Ascending aorta (tissue), 2 donors: ENCODE measurements at regions not wholly inside any gene's neighbourhood (a gene's known extent, or its start where the extent isn't known, plus 50 kb on each side); places are given as distances from the start of the nearest gene placed in this dataset.
"Not testable (repeated sequence)": the region's sequence is repeated elsewhere in the genome, so short reads cannot be mapped to it uniquely, and the experiment has no call there.

ENCODE experiments used
- DNase-seq, 2 donors: peaks; one replicate each; pipeline ENCODE4 v3.0.0-alpha.2; 2019; ENCODE audit warnings: low spot score in 2 of 2
- H3K27ac ChIP-seq, 2 donors: fragments of 200-600 bp; sonication (generic); one replicate each; pipeline ENCODE4 v1.5.1; 2016 to 2017; ENCODE audit warnings: mild to moderate bottlenecking in 1 of 2
- H3K27me3 ChIP-seq: fragments of 200-600 bp; sonication (generic); one replicate; pipeline ENCODE4 v1.5.1; 2017
- H3K36me3 ChIP-seq, 2 donors: fragments of 200-600 bp; sonication (generic); one replicate each; pipeline ENCODE4 v1.5.1; 2016
- H3K4me1 ChIP-seq, 2 donors: fragments of 200-600 bp; sonication (generic); one replicate each; pipeline ENCODE4 v1.5.1; 2016 to 2017; ENCODE audit warnings: mild to moderate bottlenecking in 1 of 2
- H3K4me3 ChIP-seq, 2 donors: fragments of 200-600 bp; sonication (generic); one replicate each; pipeline ENCODE4 v1.5.1; 2016 to 2017; ENCODE audit warnings: mild to moderate bottlenecking in 1 of 2
- H3K9me3 ChIP-seq, 2 donors: fragments of 200-600 bp; sonication (generic); one replicate each; pipeline ENCODE4 v1.5.1; 2016
- intact Hi-C: fragments of 100-400 bp; cut with DNase I; formaldehyde crosslinking; loops from one replicate; pipeline ENCODE4 v1.15.1; 2023
- TF ChIP-seq, protein P1 (sequence below), 3 experiments: fragments of 200-600 bp in 2 of 3; fragments of 450-650 bp in 1 of 3; sonication (generic) in 2 of 3; IDR thresholded peaks; one replicate each; pipeline ENCODE4 v1.5.1; 2016 to 2019; ENCODE audit warnings: antibody characterized with exemption in 3 of 3, mild to moderate bottlenecking in 1 of 3, moderate library complexity in 1 of 3

DNA sequence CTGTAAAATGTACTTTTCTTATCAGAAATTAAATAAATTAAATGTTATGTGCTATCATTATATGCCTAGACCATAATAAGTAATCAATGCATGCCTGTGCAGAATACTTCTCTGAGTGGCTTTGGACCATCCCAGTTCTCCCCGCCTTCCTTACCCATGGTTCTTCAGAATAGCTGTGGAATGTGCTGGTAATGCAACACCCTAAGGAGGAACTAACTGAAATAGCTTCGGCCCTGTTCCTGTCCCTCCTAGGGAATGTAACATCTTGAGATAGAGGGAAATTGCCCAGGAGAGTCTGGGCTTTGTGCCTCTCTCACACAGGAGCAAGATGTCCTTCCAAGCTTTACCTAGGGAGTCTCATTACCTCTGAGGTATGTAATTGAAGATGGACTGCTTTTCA, 693.6 kb upstream of the HS3ST1 start:
- TF ChIP-seq, protein P1, sequence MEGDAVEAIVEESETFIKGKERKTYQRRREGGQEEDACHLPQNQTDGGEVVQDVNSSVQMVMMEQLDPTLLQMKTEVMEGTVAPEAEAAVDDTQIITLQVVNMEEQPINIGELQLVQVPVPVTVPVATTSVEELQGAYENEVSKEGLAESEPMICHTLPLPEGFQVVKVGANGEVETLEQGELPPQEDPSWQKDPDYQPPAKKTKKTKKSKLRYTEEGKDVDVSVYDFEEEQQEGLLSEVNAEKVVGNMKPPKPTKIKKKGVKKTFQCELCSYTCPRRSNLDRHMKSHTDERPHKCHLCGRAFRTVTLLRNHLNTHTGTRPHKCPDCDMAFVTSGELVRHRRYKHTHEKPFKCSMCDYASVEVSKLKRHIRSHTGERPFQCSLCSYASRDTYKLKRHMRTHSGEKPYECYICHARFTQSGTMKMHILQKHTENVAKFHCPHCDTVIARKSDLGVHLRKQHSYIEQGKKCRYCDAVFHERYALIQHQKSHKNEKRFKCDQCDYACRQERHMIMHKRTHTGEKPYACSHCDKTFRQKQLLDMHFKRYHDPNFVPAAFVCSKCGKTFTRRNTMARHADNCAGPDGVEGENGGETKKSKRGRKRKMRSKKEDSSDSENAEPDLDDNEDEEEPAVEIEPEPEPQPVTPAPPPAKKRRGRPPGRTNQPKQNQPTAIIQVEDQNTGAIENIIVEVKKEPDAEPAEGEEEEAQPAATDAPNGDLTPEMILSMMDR (IDR thresholded peaks at IDR 0.05), result no peak
- H3K27me3 ChIP-seq, result no peaks in the 10 kb centered on the region
- H3K9me3 ChIP-seq, result no peaks in the 10 kb centered on the region
- intact Hi-C loops, result no loop called here
- no peak overlapping the region for H3K4me3 ChIP-seq
- DNase-seq, result no peak
- H3K36me3 ChIP-seq, result no peaks in the 10 kb centered on the region
- no peak overlapping the region for H3K27ac ChIP-seq
- no peaks in the 10 kb centered on the region for H3K4me1 ChIP-seq

DNA sequence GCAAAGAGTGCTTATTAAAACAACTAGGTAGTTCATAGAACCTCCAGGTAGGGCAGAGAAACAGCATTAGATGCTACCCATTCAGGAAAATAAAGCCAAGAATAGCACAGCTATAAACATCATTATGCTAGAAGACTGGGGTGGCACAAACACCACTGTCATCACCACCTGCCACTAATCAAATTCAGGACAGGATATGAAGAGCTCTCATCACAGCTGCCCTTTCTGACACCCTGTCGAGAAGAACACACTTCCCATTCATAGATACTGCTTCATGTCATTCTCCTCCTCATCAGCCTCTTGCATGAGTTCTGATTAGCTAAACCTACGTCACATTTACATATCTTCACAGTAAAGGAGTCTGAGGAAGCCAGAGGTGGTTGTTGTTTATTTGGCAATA, 692.3 kb upstream of the HS3ST1 start:
- Histone ChIP-seq H3K27me3 (no peaks in the 10 kb centered on the region), H3K27ac (no peak overlapping the region), H3K4me1 (no peaks in the 10 kb centered on the region), H3K4me3 (no peak overlapping the region), H3K36me3 (no peaks in the 10 kb centered on the region), H3K9me3 (no peaks in the 10 kb centered on the region)
- TF ChIP-seq, protein P1 (IDR thresholded peaks at IDR 0.05), result no peak
- DNase-seq, result no peak
- intact Hi-C loops, result no loop called here

DNA sequence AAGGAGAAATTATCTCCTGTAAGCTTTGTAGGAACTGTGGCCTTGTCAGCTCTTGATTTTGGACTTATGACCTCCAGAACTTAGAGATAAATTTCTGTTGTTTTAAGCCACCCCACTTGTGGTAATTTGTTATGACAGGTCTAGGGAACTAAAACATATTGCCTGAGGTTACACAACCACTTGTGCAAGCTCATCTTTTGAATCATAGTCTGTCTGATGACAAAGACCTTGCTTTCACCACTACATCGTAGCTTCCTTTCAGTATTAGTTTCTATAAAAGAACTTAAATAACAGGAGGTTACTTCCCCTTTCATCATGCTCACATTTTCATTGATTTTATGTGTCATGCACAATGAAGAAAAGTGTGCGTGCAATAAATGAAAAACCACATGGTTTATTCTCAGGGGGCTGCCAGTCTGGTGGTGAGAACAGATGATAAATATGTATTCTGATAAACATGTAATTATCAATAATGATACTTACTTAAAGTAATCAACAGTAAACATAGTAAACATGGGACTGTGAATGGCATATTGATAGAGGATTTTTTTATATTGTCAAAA, 690.0 kb upstream of the HS3ST1 start:
- no peaks in the 10 kb centered on the region for H3K4me1 ChIP-seq
- no peaks in the 10 kb centered on the region for H3K27me3 ChIP-seq
- no peak overlapping the region for H3K4me3 ChIP-seq
- no peaks in the 10 kb centered on the region for H3K36me3 ChIP-seq
- TF ChIP-seq, protein P1 (IDR thresholded peaks at IDR 0.05), result no peak
- DNase-seq, result no peak
- no peak overlapping the region for H3K27ac ChIP-seq
- intact Hi-C loops, result no loop called here
- no peaks in the 10 kb centered on the region for H3K9me3 ChIP-seq

DNA sequence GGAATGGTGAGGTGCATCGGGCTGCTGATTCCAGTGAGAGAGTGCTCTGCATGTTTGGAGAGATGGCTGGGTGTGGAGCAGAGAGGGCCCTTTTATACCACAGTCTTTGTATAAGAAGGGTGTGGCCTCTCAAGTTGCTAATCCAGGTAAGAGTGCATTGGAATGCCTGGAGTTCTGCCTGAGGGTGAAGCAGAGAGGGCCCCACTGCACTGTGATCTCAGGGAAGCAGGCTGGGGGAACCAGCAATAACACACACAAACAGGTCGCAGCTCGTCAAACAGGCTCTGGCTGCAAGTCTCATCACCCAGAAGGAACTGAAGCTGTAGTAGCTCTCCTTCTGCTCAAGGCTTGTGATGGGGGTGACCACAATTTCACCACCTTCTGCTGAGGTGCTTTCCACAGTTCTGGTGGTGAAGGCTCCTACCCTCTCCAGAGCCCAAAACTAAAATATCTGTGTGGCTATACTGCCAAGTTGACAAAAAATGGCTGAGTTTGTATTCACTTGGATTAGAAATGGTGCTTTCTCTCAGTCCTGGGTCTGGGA, 687.4 kb upstream of the HS3ST1 start:
- no peak for DNase-seq
- intact Hi-C loops, result no loop called here
- no peaks in the 10 kb centered on the region for H3K4me1 ChIP-seq

DNA sequence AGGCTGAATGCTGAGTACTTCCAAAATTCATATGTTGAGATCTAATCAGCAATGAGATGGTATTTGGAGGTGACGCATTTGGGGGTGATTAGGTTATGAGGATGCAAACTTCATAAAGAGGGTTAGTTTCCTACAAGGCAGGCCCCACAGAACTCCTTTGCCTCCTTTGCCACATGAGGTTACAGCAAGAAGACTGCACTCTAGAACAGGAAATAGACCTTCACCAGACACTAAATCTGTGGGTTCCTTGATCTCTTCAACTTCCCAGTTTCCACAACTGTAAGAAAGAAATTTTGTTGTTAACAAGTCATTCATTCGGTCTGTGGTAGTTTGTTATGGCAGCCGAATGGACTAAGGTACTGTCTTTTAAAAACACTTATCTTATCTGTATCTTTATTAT, 681.9 kb upstream of the HS3ST1 start:
- Histone ChIP-seq H3K27me3 (no peaks in the 10 kb centered on the region), H3K4me1 (no peaks in the 10 kb centered on the region), H3K27ac (no peak overlapping the region), H3K4me3 (no peak overlapping the region), H3K9me3 (no peaks in the 10 kb centered on the region), H3K36me3 (no peaks in the 10 kb centered on the region)
- intact Hi-C loops, result no loop called here
- TF ChIP-seq, protein P1 (IDR thresholded peaks at IDR 0.05), result no peak
- DNase-seq, result no peak

More for the DNA sequence above, 687.4 kb upstream of the HS3ST1 start:
- no peaks in the 10 kb centered on the region for H3K9me3 ChIP-seq
- no peaks in the 10 kb centered on the region for H3K36me3 ChIP-seq
- H3K27me3 ChIP-seq, result no peaks in the 10 kb centered on the region
- no peak overlapping the region for H3K4me3 ChIP-seq
- H3K27ac ChIP-seq, result no peak overlapping the region
- TF ChIP-seq, protein P1 (IDR thresholded peaks at IDR 0.05), result no peak

DNA sequence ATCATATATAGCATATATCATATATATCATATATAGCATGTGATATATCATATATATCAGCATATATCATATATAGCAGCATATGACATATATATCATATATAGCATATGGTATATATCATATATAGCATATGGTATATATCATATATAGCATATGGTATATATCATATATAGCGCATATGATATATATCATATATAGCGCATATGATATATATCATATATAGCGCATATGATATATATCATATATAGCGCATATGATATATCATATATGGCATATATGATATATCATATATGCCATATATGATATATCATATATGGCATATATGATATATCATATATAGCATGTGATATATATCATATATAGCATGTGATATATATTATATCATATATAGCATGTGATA, 680.4 kb upstream of the HS3ST1 start:
- H3K27ac ChIP-seq, H3K9me3 ChIP-seq, H3K36me3 ChIP-seq, H3K27me3 ChIP-seq, DNase-seq, intact Hi-C loops, H3K4me3 ChIP-seq, H3K4me1 ChIP-seq: not testable (repeated sequence)
